ENCODE measurements at regions not wholly inside any gene's neighbourhood (a gene's known extent, or its start where the extent isn't known, plus 50 kb on each side); places are given as distances from the start of the nearest gene placed in this dataset.

GRCh38 chr17:52686140-52686539 lies 527.6 kb upstream of the CA10 start:
- Mint-ChIP-seq H3K36me3 (no peaks in the 10 kb centered on the region), H3K9me3 (peaks cover 0 to 4% (median 2%) of the 10 kb centered on the region in 7 donors), H3K27ac (no peak overlapping the region), H3K27me3 (ENCODE audit: low read depth in 3 of 3) (no peaks in the 10 kb centered on the region), H3K4me3 (no peak overlapping the region), H3K4me1 (no peaks in the 10 kb centered on the region)
- TF ChIP-seq CTCF (IDR thresholded peaks at IDR 0.05): no peak
- H3K36me3 ChIP-seq (replicated peaks in 1 of 2; ENCODE audit: control insufficient read depth in 1 of 2, insufficient read depth in 2 of 2, low read length in 2 of 2): no peaks in the 10 kb centered on the region
- no peaks in the 10 kb centered on the region for H4K20me1 ChIP-seq (ENCODE audit: insufficient read depth, low read length)
- no peak overlapping the region for H3K4me2 ChIP-seq (replicated peaks; ENCODE audit: extremely low read depth, low read length, poor library complexity, severe bottlenecking)
- H3K9me3 ChIP-seq (replicated peaks in 1 of 2; ENCODE audit: control insufficient read depth in 1 of 2, insufficient read depth in 1 of 2, low read length in 2 of 2): no peaks in the 10 kb centered on the region
- no peak for DNase-seq
- intact Hi-C loops (cut with micrococcal nuclease): no loop called here
- no peak overlapping the region for H3K27ac ChIP-seq (ENCODE audit: low read depth in 1 of 2, low read length in 2 of 2)
- no peak overlapping the region for H3K4me3 ChIP-seq (replicated peaks in 1 of 3; ENCODE audit: low read depth in 2 of 3, low read length in 3 of 3)
- H2AFZ ChIP-seq (ENCODE audit: insufficient read depth, low read depth, low read length, poor library complexity, severe bottlenecking): no peak overlapping the region
- no peaks in the 10 kb centered on the region for H3K27me3 ChIP-seq (ENCODE audit: control insufficient read depth in 2 of 2, insufficient read depth in 2 of 2, low read length in 2 of 2)
- no peaks in the 10 kb centered on the region for H3K4me1 ChIP-seq (ENCODE audit: control insufficient read depth in 1 of 2, insufficient read depth in 2 of 2, low read length in 2 of 2)
- no peaks in the 10 kb centered on the region for H3K79me2 ChIP-seq (ENCODE audit: insufficient read depth, low read length)
- H3K9ac ChIP-seq (ENCODE audit: insufficient read depth, low read length, poor library complexity, severe bottlenecking): no peak overlapping the region

GRCh38 chr17:52681480-52681879 lies 523.0 kb upstream of the CA10 start:
- H3K4me2 ChIP-seq (replicated peaks; ENCODE audit: extremely low read depth, low read length, poor library complexity, severe bottlenecking): no peak overlapping the region
- intact Hi-C loops (cut with micrococcal nuclease): no loop called here
- WGBS (ENCODE audit: insufficient coverage): 13% methylated on average over 1 of the region's 2 CpGs
- H3K27ac Mint-ChIP-seq: no peak overlapping the region
- no peaks in the 10 kb centered on the region for H3K36me3 ChIP-seq (replicated peaks in 1 of 2; ENCODE audit: control insufficient read depth in 1 of 2, insufficient read depth in 2 of 2, low read length in 2 of 2)
- H3K27ac ChIP-seq (ENCODE audit: low read depth in 1 of 2, low read length in 2 of 2): no peak overlapping the region
- no peaks in the 10 kb centered on the region for H3K4me1 ChIP-seq (ENCODE audit: control insufficient read depth in 1 of 2, insufficient read depth in 2 of 2, low read length in 2 of 2)
- TF ChIP-seq CTCF (IDR thresholded peaks at IDR 0.05): no peak
- peaks cover 0 to 2% (median 0%) of the 10 kb centered on the region in 3 donors for H3K27me3 Mint-ChIP-seq (ENCODE audit: low read depth in 3 of 3)
- H4K20me1 ChIP-seq (ENCODE audit: insufficient read depth, low read length): no peaks in the 10 kb centered on the region
- H2AFZ ChIP-seq (ENCODE audit: insufficient read depth, low read depth, low read length, poor library complexity, severe bottlenecking): no peak overlapping the region
- peaks cover 4 to 26% (median 10%) of the 10 kb centered on the region in 7 donors for H3K9me3 Mint-ChIP-seq
- peaks cover 10 to 20% of the 10 kb centered on the region in 2 donors for H3K9me3 ChIP-seq (replicated peaks in 1 of 2; ENCODE audit: control insufficient read depth in 1 of 2, insufficient read depth in 1 of 2, low read length in 2 of 2)
- no peaks in the 10 kb centered on the region for H3K36me3 Mint-ChIP-seq
- no peaks in the 10 kb centered on the region for H3K27me3 ChIP-seq (ENCODE audit: control insufficient read depth in 2 of 2, insufficient read depth in 2 of 2, low read length in 2 of 2)
- H3K9ac ChIP-seq (ENCODE audit: insufficient read depth, low read length, poor library complexity, severe bottlenecking): no peak overlapping the region
- DNase-seq: no peak
- H3K4me3 Mint-ChIP-seq: no peak overlapping the region
- no peak overlapping the region for H3K4me3 ChIP-seq (replicated peaks in 1 of 3; ENCODE audit: low read depth in 2 of 3, low read length in 3 of 3)
- no peaks in the 10 kb centered on the region for H3K4me1 Mint-ChIP-seq
- H3K79me2 ChIP-seq (ENCODE audit: insufficient read depth, low read length): no peaks in the 10 kb centered on the region
